Sigmoid colon (tissue), 6 donors: ENCODE measurements at regions not wholly inside any gene's neighbourhood (a gene's known extent, or its start where the extent isn't known, plus 50 kb on each side); places are given as distances from the start of the nearest gene placed in this dataset.

Experiments used
- DNase-seq: peaks from one replicate; pipeline ENCODE4 v3.0.0-alpha.2; 2019
- H3K27ac ChIP-seq, 4 donors: fragments of 200-600 bp; sonication (generic); one replicate each; pipeline ENCODE4 v1.5.1; 2016 to 2019; ENCODE audit warnings: mild to moderate bottlenecking in 1 of 4
- H3K27me3 ChIP-seq, 3 donors: fragments of 200-600 bp; sonication (generic); one replicate each; pipeline ENCODE4 v1.5.1; 2019; ENCODE audit warnings: mild to moderate bottlenecking in 1 of 3
- H3K36me3 ChIP-seq, 4 donors: fragments of 200-600 bp; sonication (generic); one replicate each; pipeline ENCODE4 v1.5.1; 2016 to 2019
- H3K4me1 ChIP-seq, 4 donors: fragments of 200-600 bp; sonication (generic); one replicate each; pipeline ENCODE4 v1.5.1; 2017 to 2019
- H3K4me3 ChIP-seq, 4 donors: fragments of 200-600 bp; sonication (generic); one replicate each; pipeline ENCODE4 v1.5.1; 2017 to 2019; ENCODE audit warnings: mild to moderate bottlenecking in 2 of 4, moderate library complexity in 1 of 4
- H3K9me3 ChIP-seq, 4 donors: fragments of 200-600 bp in 3 of 4; sonication (generic) in 3 of 4; one replicate each; pipeline versions ENCODE4 v1.5.1 to v1.6.1; 2013 to 2019
- CTCF ChIP-seq, 4 experiments: fragments of 450-650 bp in 3 of 4; fragments of 200-600 bp in 1 of 4; IDR thresholded peaks; one replicate each; pipeline ENCODE4 v1.5.1; 2016 to 2019; ENCODE audit warnings: antibody characterized with exemption in 4 of 4, mild to moderate bottlenecking in 3 of 4, moderate library complexity in 2 of 4
- EP300 ChIP-seq, 4 donors: sonication (generic); formaldehyde crosslinking; IDR thresholded peaks; one replicate each; pipeline ENCODE4 v1.6.1; 2017; ENCODE audit warnings: antibody characterized with exemption in 4 of 4
- POLR2A ChIP-seq, 2 donors: fragments of 450-650 bp; IDR thresholded peaks; one replicate each; pipeline ENCODE4 v1.6.1; 2016; ENCODE audit warnings: antibody characterized with exemption in 2 of 2, mild to moderate bottlenecking in 2 of 2, moderate library complexity in 2 of 2
- POLR2AphosphoS5 ChIP-seq, 4 donors: sonication (generic); formaldehyde crosslinking; IDR thresholded peaks; one replicate each; pipeline ENCODE4 v1.6.1; 2017; ENCODE audit warnings: antibody characterized with exemption in 4 of 4
- WGBS, 2 donors: extraction: QIAGEN DNeasy Blood & Tissue Kit; methylation state at CpG; one replicate each; pipeline ENCODE4 v1.1.7; 2013; 5-methylcytosine and 5-hydroxymethylcytosine counted together
- intact Hi-C: fragments of 100-400 bp; cut with DNase I; formaldehyde crosslinking; loops from one replicate; pipeline ENCODE4 v1.15.1; 2023
- donor health status: healthy with polysubstance abuse.
- donor health status: healthy.

DNA sequence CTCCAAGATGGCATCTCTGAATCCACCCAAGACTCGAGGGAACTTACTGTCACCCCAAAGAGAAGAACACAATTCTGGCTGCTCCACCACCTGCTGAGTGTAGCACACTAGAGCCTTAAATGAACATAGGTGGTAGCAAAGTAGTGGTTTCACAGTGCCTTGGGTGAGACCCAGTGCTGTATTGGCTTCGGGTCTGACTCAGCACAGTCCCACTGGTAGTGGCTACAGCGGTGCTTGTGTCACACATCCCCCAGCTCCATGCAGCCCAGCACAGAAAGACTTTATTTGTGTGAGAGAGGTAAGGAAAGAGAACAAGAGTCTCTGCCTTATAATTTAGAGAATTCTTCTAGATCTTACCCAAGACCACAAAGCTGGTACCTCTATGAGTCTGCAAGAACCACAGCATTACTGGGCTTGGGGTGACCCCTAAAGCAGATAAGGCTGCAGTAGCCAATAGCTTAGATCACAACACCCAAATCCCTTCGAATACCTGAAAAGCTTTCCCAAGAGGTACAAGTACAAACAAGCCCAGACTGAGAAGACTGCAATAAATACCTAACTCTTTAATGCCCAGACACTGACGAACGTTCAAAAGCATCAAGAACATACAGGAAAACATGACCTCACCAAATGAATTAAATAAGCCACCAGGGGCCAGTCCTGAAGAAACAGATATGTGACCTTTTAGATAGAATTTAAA is 83.3 kb upstream of the SLC38A4 start:
- 69 to 70% methylated on average over 6 of the region's 6 CpGs for WGBS, 2 donors
- Histone ChIP-seq H3K36me3 (no peaks in the 10 kb centered on the region), H3K27me3 (no peaks in the 10 kb centered on the region), H3K4me1 (peaks cover 0 to under 1% (median 0%) of the 10 kb centered on the region in 4 donors), H3K27ac (no peak overlapping the region), H3K9me3 (no peaks in the 10 kb centered on the region), H3K4me3 (no peak overlapping the region)
- intact Hi-C loops = no loop called here
- TF ChIP-seq EP300 (IDR thresholded peaks at IDR 0.05) = no peak
- TF ChIP-seq POLR2A (IDR thresholded peaks at IDR 0.05) = no peak
- TF ChIP-seq CTCF (IDR thresholded peaks at IDR 0.05) = no peak
- TF ChIP-seq POLR2AphosphoS5 (IDR thresholded peaks at IDR 0.05) = no peak
- no peak for DNase-seq

- Histone ChIP-seq H3K27me3 (no peaks in the 10 kb centered on the region), H3K4me3 (no peak overlapping the region), H3K27ac (no peak overlapping the region), H3K36me3 (no peaks in the 10 kb centered on the region), H3K9me3 (no peaks in the 10 kb centered on the region), H3K4me1 (peaks cover 0 to 12% (median 6%) of the 10 kb centered on the region in 4 donors)
- no peak for DNase-seq
- TF ChIP-seq EP300 (IDR thresholded peaks at IDR 0.05) (no peak), CTCF (IDR thresholded peaks at IDR 0.05) (no peak), POLR2A (IDR thresholded peaks at IDR 0.05) (no peak), POLR2AphosphoS5 (IDR thresholded peaks at IDR 0.05) (no peak)
- 90 to 94% methylated on average over 1 of the region's 1 CpG for WGBS, 2 donors
- intact Hi-C loops = no loop called here
These were observed 85.0 kb upstream of the SLC38A4 start for GRCh38 chr12:46910830-46911229.

- Histone ChIP-seq H3K27ac (no peak overlapping the region), H3K4me3 (no peak overlapping the region), H3K9me3 (peaks cover 0 to 2% (median 0%) of the 10 kb centered on the region in 4 donors), H3K27me3 (no peaks in the 10 kb centered on the region), H3K36me3 (no peaks in the 10 kb centered on the region), H3K4me1 (peaks cover 0 to 12% (median 6%) of the 10 kb centered on the region in 4 donors)
- no peak for DNase-seq
- WGBS, 2 donors = 83 to 85% methylated on average over 5 of the region's 5 CpGs
- intact Hi-C loops = no loop called here
- TF ChIP-seq POLR2A (IDR thresholded peaks at IDR 0.05) (no peak), CTCF (IDR thresholded peaks at IDR 0.05) (no peak), POLR2AphosphoS5 (IDR thresholded peaks at IDR 0.05) (no peak), EP300 (IDR thresholded peaks at IDR 0.05) (no peak)
These were observed 88.5 kb upstream of the SLC38A4 start for GRCh38 chr12:46914336-46914735.

DNA sequence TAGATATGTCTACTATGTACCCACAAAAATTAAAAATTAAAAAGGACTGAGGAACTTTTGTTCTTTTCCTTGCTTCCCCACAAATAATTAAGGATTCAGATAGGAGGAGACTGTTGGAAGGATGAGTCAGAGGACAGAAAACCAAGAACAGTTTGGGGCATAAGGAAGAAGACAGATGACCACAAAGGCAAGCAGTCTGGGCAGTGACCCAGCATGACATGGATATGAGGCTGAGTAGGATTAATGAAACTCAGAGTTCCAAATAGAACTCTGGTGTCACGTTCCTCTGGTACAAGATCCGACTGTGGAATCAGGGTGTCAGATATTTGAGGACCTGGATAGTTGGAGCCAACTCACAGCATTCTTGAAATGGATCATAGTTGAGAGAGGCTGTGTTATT is 89.3 kb upstream of the SLC38A4 start:
- DNase-seq = peak; percentile 69
- 73 to 75% methylated on average over 2 of the region's 2 CpGs for WGBS, 2 donors
- Histone ChIP-seq H3K4me1 (peaks cover 0 to 12% (median 6%) of the 10 kb centered on the region in 4 donors), H3K27ac (no peak overlapping the region), H3K36me3 (no peaks in the 10 kb centered on the region), H3K9me3 (peaks cover 0 to 2% (median 0%) of the 10 kb centered on the region in 4 donors), H3K27me3 (no peaks in the 10 kb centered on the region), H3K4me3 (no peak overlapping the region)
- intact Hi-C loops = no loop called here
- TF ChIP-seq POLR2AphosphoS5 (IDR thresholded peaks at IDR 0.05) (peak in 2 of 4 donors; percentile 21 to 27), EP300 (IDR thresholded peaks at IDR 0.05) (no peak)

DNA sequence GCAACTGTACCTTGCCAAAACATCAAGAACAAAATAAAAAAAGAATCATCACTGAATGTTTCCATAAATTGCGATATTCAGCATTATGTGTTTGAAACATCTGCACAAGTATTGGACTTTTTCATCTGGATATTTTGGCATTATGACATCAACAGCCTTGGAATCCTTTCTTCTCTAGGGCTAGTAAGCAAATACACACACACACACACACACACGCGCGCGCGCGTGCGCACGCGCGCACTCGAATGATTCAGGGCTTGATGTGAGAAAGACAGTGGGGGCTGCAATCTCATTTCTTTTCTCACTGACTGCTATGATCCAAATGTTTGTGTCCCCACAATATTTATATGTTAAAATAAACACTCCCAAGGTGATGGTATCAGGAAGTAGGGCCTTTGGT is 90.0 kb upstream of the SLC38A4 start:
- Histone ChIP-seq H3K9me3 (peaks cover 0 to 2% (median 0%) of the 10 kb centered on the region in 4 donors), H3K27ac (no peak overlapping the region), H3K4me1 (peaks cover 0 to 12% (median 6%) of the 10 kb centered on the region in 4 donors), H3K36me3 (no peaks in the 10 kb centered on the region), H3K4me3 (no peak overlapping the region), H3K27me3 (no peaks in the 10 kb centered on the region)
- intact Hi-C loops = loop anchor here (1.0 kb wide), 1 partner anchor 19 kb away; no protein-coding TSS in a partner anchor
- TF ChIP-seq CTCF (IDR thresholded peaks at IDR 0.05) (no peak), POLR2AphosphoS5 (IDR thresholded peaks at IDR 0.05) (no peak), EP300 (IDR thresholded peaks at IDR 0.05) (no peak), POLR2A (IDR thresholded peaks at IDR 0.05) (no peak)
- no peak for DNase-seq
- 91 to 92% methylated on average over 12 of the region's 12 CpGs for WGBS, 2 donors
